ENCODE measurements at regions not wholly inside any gene's neighbourhood (a gene's known extent, or its start where the extent isn't known, plus 50 kb on each side); places are given as distances from the start of the nearest gene placed in this dataset.

- Histone ChIP-seq H3K4me3 (ENCODE audit: low read depth in 1 of 2, low read length in 2 of 2) (no peak overlapping the region), H3K27ac (ENCODE audit: low read length) (no peak overlapping the region), H3K4me2 (ENCODE audit: insufficient read depth, low read length) (no peak overlapping the region), H3K9me3 (ENCODE audit: insufficient read depth, low read length, severe bottlenecking) (no peaks in the 10 kb centered on the region), H4K20me1 (ENCODE audit: insufficient read depth, low read length) (no peaks in the 10 kb centered on the region), H2AFZ (ENCODE audit: low read depth, low read length) (no peak overlapping the region), H3K27me3 (ENCODE audit: insufficient read depth, low read length, poor library complexity) (no peaks in the 10 kb centered on the region), H3K9ac (ENCODE audit: low read depth, low read length) (no peak overlapping the region), H3K79me2 (ENCODE audit: insufficient read depth, low read length) (no peaks in the 10 kb centered on the region), H3K4me1 (ENCODE audit: insufficient read depth, low read length) (0 out of 2 replicates have a peak, but pooled peaks cover 3% of the 10 kb centered on the region), H3K36me3 (ENCODE audit: insufficient read depth, low read length) (no peaks in the 10 kb centered on the region)
- no peak for TF ChIP-seq CTCF (IDR thresholded peaks at IDR 0.05; ENCODE audit: borderline replicate concordance, extremely low read depth, low read length, poor library complexity, severe bottlenecking)
- no peak for TF ChIP-seq EZH2 (IDR thresholded peaks at IDR 0.05; ENCODE audit: borderline replicate concordance, low read depth, low read length, severe bottlenecking)
- DNase-seq (no peak), ATAC-seq (ENCODE audit: insufficient read depth, low read depth) (no peak)
Observed at GRCh38 chr3:151562891-151563290, 102.0 kb upstream of the IGSF10 start.

- Histone ChIP-seq H3K27me3 (ENCODE audit: insufficient read depth, low read length, poor library complexity) (no peaks in the 10 kb centered on the region), H4K20me1 (ENCODE audit: insufficient read depth, low read length) (no peaks in the 10 kb centered on the region), H3K4me1 (ENCODE audit: insufficient read depth, low read length) (peaks cover 8% of the 10 kb centered on the region), H3K4me2 (ENCODE audit: insufficient read depth, low read length) (no peak overlapping the region), H3K9ac (ENCODE audit: low read depth, low read length) (no peak overlapping the region), H3K27ac (ENCODE audit: low read length) (no peak overlapping the region), H2AFZ (ENCODE audit: low read depth, low read length) (no peak overlapping the region), H3K9me3 (ENCODE audit: insufficient read depth, low read length, severe bottlenecking) (no peaks in the 10 kb centered on the region), H3K79me2 (ENCODE audit: insufficient read depth, low read length) (no peaks in the 10 kb centered on the region), H3K36me3 (ENCODE audit: insufficient read depth, low read length) (no peaks in the 10 kb centered on the region), H3K4me3 (ENCODE audit: low read depth in 1 of 2, low read length in 2 of 2) (no peak overlapping the region)
- ATAC-seq (ENCODE audit: insufficient read depth, low read depth) = no peak
- DNase-seq = no peak
- TF ChIP-seq CTCF (IDR thresholded peaks at IDR 0.05; ENCODE audit: borderline replicate concordance, extremely low read depth, low read length, poor library complexity, severe bottlenecking) (no peak), EZH2 (IDR thresholded peaks at IDR 0.05; ENCODE audit: borderline replicate concordance, low read depth, low read length, severe bottlenecking) (no peak)
Observed at GRCh38 chr3:151561878-151562277, 101.0 kb upstream of the IGSF10 start.

GRCh38 chr3:151560738-151561137 lies 99.9 kb upstream of the IGSF10 start:
- ATAC-seq (ENCODE audit: insufficient read depth, low read depth) (no peak), DNase-seq (no peak)
- Histone ChIP-seq H3K9ac (ENCODE audit: low read depth, low read length) (no peak overlapping the region), H3K79me2 (ENCODE audit: insufficient read depth, low read length) (no peaks in the 10 kb centered on the region), H3K27ac (ENCODE audit: low read length) (no peak overlapping the region), H3K27me3 (ENCODE audit: insufficient read depth, low read length, poor library complexity) (no peaks in the 10 kb centered on the region), H3K36me3 (ENCODE audit: insufficient read depth, low read length) (no peaks in the 10 kb centered on the region), H4K20me1 (ENCODE audit: insufficient read depth, low read length) (no peaks in the 10 kb centered on the region), H3K9me3 (ENCODE audit: insufficient read depth, low read length, severe bottlenecking) (no peaks in the 10 kb centered on the region), H2AFZ (ENCODE audit: low read depth, low read length) (no peak overlapping the region), H3K4me2 (ENCODE audit: insufficient read depth, low read length) (no peak overlapping the region), H3K4me3 (ENCODE audit: low read depth in 1 of 2, low read length in 2 of 2) (no peak overlapping the region), H3K4me1 (ENCODE audit: insufficient read depth, low read length) (peaks cover 8% of the 10 kb centered on the region)
- TF ChIP-seq EZH2 (IDR thresholded peaks at IDR 0.05; ENCODE audit: borderline replicate concordance, low read depth, low read length, severe bottlenecking) (no peak), CTCF (IDR thresholded peaks at IDR 0.05; ENCODE audit: borderline replicate concordance, extremely low read depth, low read length, poor library complexity, severe bottlenecking) (no peak)

GRCh38 chr3:151559736-151560135 lies 98.9 kb upstream of the IGSF10 start:
- H3K9me3 ChIP-seq (ENCODE audit: insufficient read depth, low read length, severe bottlenecking) = no peaks in the 10 kb centered on the region
- H3K4me3 ChIP-seq (ENCODE audit: low read depth in 1 of 2, low read length in 2 of 2) = no peak overlapping the region
- no peak overlapping the region for H3K9ac ChIP-seq (ENCODE audit: low read depth, low read length)
- no peak for ATAC-seq (ENCODE audit: insufficient read depth, low read depth)
- no peaks in the 10 kb centered on the region for H3K27me3 ChIP-seq (ENCODE audit: insufficient read depth, low read length, poor library complexity)
- no peak for DNase-seq
- no peak overlapping the region for H2AFZ ChIP-seq (ENCODE audit: low read depth, low read length)
- no peaks in the 10 kb centered on the region for H3K36me3 ChIP-seq (ENCODE audit: insufficient read depth, low read length)
- no peaks in the 10 kb centered on the region for H3K79me2 ChIP-seq (ENCODE audit: insufficient read depth, low read length)
- H4K20me1 ChIP-seq (ENCODE audit: insufficient read depth, low read length) = no peaks in the 10 kb centered on the region
- TF ChIP-seq EZH2 (IDR thresholded peaks at IDR 0.05; ENCODE audit: borderline replicate concordance, low read depth, low read length, severe bottlenecking) (no peak), CTCF (IDR thresholded peaks at IDR 0.05; ENCODE audit: borderline replicate concordance, extremely low read depth, low read length, poor library complexity, severe bottlenecking) (no peak)
- H3K4me2 ChIP-seq (ENCODE audit: insufficient read depth, low read length) = no peak overlapping the region
- H3K4me1 ChIP-seq (ENCODE audit: insufficient read depth, low read length) = peaks cover 8% of the 10 kb centered on the region
- H3K27ac ChIP-seq (ENCODE audit: low read length) = no peak overlapping the region

All from DND-41 (cell line).